Right forelimb (tissue), 1 donor: ENCODE measurements at regions not wholly inside any gene's neighbourhood (a gene's known extent, or its start where the extent isn't known, plus 50 kb on each side); places are given as distances from the start of the nearest gene placed in this dataset.

ENCODE experiments used
- DNase-seq: peaks from one replicate; pipeline ENCODE4 v3.0.0-alpha.2; 2018

DNA sequence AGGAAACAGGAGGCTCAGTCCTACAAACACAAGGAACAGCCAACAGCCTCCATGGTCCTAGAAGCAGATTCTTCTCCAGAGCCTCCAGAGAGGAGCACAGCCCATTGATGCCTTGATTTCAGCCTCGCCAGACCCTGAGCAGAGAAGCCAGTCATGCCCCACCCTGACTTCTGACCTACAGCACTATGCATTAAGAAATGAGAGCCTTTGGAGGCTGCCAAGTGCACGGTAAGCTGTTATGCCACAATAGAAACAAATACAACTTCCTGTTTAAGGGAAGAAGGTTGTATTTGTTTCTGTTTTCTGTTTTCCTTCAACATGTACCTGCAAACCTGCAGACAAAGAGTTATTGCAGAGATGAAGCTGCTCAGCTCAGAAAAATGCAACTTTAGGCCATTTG lies 181.3 kb upstream of the AGAP1 start:
- DNase-seq = no peak

- no peak for DNase-seq
Measured at GRCh38 chr2:235314371-235314930, 179.4 kb upstream of the AGAP1 start.

DNA sequence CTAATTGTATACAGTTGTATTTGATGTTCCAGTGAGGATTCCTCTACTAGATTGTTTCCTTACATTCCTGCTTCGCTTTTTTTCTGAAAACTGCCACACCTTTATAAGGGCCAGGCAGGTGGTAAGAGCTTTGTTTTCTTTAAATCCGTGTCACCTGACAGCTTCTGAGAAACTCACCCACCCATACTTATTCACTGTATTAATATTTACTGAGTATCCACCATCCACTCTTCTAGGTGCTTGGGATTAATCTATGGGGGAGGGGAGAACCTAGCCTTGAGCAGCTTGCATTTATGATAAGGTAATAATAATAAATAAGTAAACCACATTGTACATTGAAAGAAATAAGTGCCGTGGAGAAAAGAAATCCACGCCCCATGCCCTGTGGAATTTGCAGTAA lies 174.7 kb upstream of the AGAP1 start:
- no peak for DNase-seq

- no peak for DNase-seq
Measured at GRCh38 chr2:235320326-235320725, 173.5 kb upstream of the AGAP1 start.

DNA sequence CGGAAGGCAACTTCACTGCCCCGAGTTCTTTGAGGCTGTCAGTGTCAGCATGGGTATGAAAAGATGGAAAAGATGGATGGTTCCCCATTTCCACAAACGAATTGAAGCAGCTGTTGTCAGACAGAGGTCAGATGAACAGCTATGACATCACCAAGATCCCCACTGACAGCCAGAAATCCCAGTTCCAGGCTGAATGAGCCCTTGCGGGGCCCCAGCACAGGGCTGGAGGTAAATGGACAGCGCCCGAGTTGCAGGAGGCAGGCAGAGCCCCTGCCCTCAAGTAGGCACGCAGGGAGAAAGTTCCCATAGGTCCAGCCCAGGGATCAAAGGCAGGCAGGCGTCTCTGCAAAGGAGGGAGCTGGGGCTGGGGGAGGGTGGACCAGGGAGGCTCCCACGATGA lies 169.5 kb upstream of the AGAP1 start:
- DNase-seq = no peak

DNA sequence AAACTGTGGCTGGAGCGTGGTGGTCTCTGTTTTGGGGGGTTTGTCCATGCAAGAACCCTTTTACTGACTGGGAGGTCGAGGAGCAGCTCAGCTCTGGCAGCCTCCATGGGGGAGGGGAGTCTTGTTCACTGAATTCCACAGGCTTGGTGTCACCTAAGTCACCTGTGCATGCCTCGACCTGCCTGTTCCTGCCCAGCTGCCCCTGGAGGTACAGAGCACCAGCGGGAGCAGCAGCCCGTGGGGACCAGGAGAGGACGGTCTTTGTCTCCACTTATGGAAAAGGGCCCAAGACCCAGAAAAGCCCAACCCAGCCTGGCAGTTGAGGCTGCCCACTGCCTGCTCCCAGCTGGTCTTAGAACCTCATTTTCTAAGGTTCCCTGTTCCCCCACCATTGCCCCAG lies 168.7 kb upstream of the AGAP1 start:
- DNase-seq = no peak

GRCh38 chr2:235328991-235329390 lies 164.9 kb upstream of the AGAP1 start:
- no peak for DNase-seq

DNA sequence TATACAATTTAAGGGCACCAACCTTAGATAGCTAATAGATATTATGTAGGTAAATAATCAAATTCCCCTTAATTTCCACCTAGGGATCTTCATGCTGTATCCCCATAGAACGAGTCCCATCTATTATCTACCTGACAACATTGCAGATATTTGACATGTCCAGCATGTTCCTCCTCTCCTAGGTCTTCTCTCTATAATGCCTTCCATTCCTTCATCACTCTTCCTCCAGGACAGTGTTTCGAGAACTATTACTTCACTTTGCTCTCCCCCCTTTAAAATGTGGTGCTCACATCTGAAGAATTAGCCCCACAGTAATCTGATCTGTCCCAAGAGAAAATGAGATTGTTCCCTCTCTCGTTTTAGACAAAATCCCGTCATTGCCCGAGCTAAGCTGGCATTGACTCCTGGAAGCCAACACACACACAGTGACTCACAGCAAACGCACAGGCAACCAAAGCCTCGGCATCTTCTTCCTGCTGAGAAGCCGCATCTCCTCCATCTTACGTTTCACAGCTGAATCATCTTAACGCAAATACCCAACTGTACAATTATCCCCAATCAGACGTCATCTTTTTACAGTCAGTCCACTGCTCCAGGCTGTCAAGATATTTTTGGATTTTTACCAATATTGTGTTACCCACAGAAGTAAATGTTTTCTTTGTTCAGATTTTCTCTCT lies 162.9 kb upstream of the AGAP1 start:
- no peak for DNase-seq

GRCh38 chr2:235332240-235332890 lies 161.5 kb upstream of the AGAP1 start:
- DNase-seq = no peak

DNA sequence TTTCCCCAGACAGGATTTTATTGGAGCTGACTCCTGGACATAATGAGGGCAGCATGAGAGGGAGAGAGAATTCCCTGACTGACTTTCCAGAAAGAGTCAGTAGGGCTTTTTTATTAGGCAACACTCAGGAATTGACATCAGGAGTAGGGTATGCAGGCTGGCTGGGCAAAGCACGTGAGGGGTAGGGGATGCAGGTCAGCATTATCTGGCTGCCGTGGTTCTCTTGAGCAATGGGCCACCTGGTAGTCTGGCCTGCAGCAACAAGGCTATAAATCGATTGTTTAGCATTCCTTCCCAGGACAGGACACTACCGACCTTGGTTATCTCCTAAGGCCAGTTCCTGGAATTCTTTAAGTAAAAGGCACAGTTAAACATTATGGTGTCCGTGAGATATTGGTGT lies 160.8 kb upstream of the AGAP1 start:
- DNase-seq = no peak

GRCh38 chr2:235334179-235334578 lies 159.7 kb upstream of the AGAP1 start:
- no peak for DNase-seq

- no peak for DNase-seq
Measured at GRCh38 chr2:235343156-235343774, 150.6 kb upstream of the AGAP1 start.

GRCh38 chr2:235343869-235344268 lies 150.0 kb upstream of the AGAP1 start:
- DNase-seq = no peak

- no peak for DNase-seq
Measured at GRCh38 chr2:235345745-235346144, 148.1 kb upstream of the AGAP1 start.

DNA sequence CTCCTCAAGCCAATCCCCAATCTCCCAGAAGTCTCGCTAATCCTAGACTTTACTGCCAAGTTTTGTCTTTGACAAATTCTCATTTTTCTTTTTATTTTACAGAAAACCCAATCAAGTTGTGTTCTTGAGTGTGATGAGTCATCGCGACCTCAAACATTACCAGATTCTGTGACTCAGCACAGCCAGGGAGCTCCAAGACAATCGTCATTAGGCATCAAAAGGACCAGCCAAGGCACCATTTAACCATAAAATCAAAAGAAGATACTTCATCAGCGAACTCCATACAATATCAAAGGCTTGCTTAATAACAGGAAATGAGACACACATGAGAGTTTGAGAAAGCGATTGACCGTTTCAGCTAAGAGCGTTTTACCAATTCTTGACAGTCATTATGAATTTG lies 146.2 kb upstream of the AGAP1 start:
- no peak for DNase-seq

DNA sequence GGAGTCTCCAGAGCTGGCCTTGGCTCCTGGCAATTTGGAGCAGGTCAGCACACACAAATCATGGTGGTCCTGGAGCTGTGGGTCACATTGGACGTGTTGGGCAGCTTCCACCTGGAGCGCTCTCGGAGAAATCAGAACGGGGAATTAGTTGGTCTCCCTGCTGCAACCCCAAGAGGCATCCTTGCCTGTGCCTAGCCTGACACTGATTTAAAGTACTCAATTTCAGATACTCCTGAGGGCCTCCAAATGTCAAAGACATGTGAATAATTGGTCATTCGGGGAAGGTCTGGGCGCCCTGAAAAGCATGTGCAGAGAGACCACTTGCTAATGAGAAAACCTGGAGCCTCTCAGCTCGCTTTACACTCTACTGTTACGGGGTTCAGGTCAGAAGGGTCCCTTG lies 145.5 kb upstream of the AGAP1 start:
- no peak for DNase-seq

GRCh38 chr2:235350234-235350633 lies 143.6 kb upstream of the AGAP1 start:
- no peak for DNase-seq

DNA sequence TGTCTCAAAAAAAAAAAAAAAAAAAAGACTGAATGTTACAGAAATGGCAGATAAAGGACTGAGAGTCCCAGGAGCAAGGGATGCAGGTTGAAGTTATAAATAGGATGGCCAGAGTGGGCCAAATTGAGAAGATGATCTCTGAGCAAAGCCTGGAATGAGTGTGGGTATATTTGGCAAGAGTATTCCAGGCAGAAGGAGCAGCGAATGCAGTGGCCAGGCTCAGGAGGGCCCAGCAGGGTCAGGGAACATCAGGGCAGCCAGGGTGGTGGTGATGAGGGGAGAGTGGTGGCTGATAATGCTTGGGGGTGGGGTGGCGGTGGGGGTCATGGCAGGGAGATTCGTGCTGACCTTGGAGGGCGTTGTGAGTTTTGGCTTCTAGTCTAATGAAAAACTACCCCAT lies 141.3 kb upstream of the AGAP1 start:
- no peak for DNase-seq

DNA sequence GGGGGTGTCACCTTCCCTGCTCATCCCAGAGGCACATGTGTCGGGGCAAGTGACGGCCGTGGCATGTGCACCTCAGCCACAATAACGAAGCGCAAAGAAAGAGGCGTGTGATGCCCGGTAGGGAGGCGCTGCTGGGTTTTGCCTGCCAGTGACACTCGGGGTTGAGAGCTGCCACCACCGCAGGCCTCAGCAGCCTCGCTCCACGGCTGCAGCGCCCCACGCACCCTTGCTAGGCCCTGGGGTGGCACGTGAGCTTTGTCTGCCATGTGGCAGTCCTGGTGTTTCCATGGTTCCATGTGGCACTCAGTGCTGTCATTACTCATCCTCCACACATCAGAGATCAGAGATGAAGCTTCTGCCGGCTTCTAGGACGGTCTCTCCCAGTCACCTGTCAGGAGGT lies 136.0 kb upstream of the AGAP1 start:
- no peak for DNase-seq

- no peak for DNase-seq
Measured at GRCh38 chr2:235358981-235359471, 134.8 kb upstream of the AGAP1 start.

DNA sequence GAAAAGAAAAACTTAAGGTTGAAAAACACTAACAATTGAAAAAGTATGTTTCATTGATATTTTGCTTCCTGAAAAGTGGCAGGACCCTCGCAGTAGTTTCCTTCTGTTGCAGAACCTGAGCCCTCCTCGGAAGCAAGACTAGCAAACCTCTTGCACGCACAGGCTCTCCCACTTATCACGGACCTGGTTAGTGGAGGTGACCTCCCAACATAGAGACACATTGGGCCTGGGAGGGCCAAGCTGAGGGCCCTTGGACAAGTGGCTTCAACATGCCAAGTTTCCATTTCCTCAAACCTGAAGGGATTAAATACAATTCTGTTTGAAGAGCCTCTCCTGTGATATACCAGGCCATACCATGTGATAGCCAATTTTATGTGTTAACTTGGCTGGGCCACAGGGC lies 133.4 kb upstream of the AGAP1 start:
- DNase-seq = no peak

- no peak for DNase-seq
Measured at GRCh38 chr2:235365743-235366142, 128.1 kb upstream of the AGAP1 start.

DNA sequence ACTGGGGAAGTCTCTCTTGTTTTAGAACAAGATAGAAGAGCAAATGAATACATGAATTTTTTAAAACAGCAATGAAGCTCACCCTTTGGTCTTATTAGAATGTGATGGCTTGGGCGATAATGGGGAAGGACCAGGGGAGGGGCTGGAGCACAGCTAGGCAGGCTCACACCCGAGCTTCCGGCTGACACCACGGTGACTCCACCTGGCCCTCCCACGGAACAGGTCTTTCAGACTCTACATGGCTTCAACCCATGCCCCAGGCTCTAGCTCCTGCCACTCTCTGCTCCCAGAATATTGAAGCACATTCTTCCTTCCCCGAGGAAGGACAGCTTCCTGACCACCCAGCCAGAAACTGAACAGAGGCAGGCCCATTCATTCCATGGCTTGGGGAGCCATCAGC lies 127.5 kb upstream of the AGAP1 start:
- no peak for DNase-seq

- no peak for DNase-seq
Measured at GRCh38 chr2:235366807-235367206, 127.0 kb upstream of the AGAP1 start.
